GM12873 (cell line): ENCODE measurements at regions not wholly inside any gene's neighbourhood (a gene's known extent, or its start where the extent isn't known, plus 50 kb on each side); places are given as distances from the start of the nearest gene placed in this dataset.

Experiments
- CTCF ChIP-seq: IDR thresholded peaks from 2 replicates; pipeline ENCODE4 v1.5.1; 2012; ENCODE audit warnings: low read depth, mild to moderate bottlenecking, moderate library complexity, low read length, control low read depth; ENCODE audit not compliant: insufficient read depth; ENCODE audit errors: missing control alignments

DNA sequence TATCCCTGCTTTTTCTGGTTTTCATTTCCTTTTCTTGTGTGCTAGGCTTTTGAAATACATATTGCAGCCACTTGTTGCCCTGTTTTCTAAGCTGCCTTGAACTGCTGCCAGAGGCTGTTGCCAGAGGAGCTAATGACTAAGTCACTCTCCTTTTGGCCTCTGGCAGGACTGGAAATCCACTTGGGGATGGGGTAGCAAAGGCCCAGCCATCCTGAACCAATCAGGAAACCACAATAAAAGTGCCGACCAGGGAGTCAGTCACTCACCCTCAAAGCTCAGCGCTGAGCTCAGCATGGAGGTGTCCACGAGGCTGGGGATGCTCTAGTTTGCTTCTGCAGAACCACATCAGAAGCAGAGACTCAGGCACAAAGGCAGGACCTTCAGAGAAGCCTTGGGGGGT lies 813.0 kb downstream of the DHX35 start:
- no peak for TF ChIP-seq CTCF

DNA sequence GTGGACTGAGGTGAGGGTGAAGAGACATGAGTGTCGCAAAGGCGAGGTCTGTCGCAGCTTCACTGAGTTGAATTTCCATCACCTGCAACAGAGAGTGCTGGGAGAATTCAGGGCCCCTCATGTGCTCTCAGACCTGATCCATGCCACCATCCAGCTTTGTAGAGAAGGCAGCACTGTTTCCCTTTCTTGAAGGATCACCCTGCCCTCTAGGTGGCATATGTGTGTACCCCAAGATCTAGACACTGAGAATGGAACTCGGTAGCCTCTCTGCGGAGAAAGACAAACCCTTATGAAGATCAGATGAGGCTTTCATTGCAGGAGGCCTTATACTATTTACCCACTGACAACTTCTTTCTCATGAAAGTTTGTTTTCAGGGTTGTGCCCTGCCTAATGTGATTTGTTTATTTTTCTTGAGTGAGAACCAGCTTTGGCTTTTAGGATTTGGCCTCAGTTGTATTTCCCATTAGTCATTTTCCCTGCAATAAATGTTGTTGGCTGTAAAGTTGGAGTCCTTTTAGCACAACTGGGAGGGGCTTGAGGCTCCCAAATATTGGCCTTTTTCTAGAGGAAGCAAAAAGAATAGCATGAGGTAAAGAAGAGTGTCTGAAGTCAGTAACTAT lies 811.3 kb downstream of the DHX35 start:
- peak; percentile 9 for TF ChIP-seq CTCF

GRCh38 chr20:39767352-39767751 lies 805.2 kb downstream of the DHX35 start:
- TF ChIP-seq CTCF, result no peak

DNA sequence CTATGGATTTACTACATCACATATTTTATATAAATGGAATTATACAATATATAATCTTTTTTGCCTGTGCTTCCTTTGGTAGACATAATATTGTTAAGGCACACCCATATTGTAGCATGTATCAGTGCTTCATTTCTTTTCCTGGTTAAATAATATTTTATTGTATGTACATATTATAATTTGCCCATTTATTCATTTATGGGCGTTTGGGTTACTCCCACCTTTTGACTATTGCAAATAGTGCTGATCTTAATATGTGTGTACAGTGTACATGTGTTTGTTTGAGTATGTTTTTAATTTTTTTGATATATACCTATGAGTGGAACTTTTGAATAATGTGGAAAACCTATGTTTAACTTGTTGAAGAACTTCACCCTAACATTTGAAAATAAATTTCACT lies 804.2 kb downstream of the DHX35 start:
- TF ChIP-seq CTCF, result no peak

DNA sequence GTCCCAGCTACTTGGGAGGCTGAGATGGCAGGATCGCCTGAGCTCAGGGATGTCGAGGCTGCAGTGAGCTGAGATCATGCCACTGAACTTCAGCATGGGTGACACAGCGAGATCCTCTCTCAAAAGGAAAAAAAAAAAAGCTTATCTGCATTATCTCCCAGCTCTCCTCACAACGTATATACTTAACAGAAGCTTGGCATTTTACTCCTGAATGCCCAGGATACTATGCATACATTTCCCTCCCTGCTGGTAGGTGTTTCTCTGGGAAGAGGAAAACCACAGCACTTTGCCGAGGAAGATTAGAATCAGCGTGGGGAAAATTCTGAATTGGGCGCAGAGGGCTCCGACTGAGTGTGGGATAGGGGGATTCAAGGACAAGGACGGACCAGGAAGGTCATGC lies 800.6 kb downstream of the DHX35 start:
- TF ChIP-seq CTCF, result no peak

DNA sequence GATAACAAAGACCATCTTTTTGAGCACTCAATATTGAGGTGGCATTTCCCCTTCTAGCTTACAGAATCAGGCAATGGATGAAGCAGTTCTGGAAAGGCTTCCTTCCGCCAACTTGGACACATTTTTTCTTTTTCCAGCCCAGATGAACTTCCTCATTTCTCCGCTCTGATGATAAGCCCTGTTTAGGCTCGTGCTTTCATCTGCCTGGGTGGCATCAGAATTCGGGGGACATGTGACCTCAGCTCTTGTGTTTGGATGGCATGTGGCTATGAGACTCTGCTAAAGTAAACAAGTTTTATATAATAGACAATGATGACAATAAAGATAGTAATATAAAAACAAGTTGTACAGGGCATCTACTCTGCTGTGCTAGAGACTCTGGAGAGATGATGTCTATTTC lies 796.7 kb downstream of the DHX35 start:
- no peak for TF ChIP-seq CTCF

DNA sequence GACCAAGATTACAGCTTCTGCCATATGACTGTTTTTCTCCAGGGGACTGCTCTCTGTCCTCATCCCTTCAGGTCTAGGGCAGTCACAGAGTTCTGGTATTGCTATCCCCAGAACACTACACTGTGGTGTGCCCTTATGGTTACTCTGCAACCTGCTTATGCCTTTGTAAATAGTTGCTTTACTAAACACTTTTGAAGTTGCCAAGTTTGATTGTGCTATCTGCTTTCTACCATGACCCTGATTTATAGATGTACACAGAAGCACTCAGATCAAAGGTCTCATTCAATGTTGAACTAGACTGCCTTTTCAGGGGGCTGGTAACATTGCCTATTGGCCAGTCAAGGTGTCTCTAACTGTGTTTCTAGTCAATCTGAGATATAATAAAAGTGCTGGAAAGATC lies 794.7 kb downstream of the DHX35 start:
- no peak for TF ChIP-seq CTCF
